ENCODE measurements at regions not wholly inside any gene's neighbourhood (a gene's known extent, or its start where the extent isn't known, plus 50 kb on each side); places are given as distances from the start of the nearest gene placed in this dataset.

- WGBS, 2 experiments (ENCODE audit: low coverage in 1 of 2, low lambda C conversion rate in 2 of 2, missing lambda C conversion rate in 2 of 2) = 47 to 65% methylated on average over 1 of the region's 1 CpG
- H3K36me3 ChIP-seq (ENCODE audit: low read depth) = no peaks in the 10 kb centered on the region
- no peak overlapping the region for H3K4me3 ChIP-seq
- H3K9ac ChIP-seq = no peak overlapping the region
- H3K27ac ChIP-seq = no peak overlapping the region
- DNase-seq = no peak
- no peak overlapping the region for H3K4me2 ChIP-seq (ENCODE audit: unreplicated experiment)
- H3K79me2 ChIP-seq (ENCODE audit: insufficient read depth) = no peaks in the 10 kb centered on the region
- no peaks in the 10 kb centered on the region for H3F3A ChIP-seq (ENCODE audit: insufficient read depth)
- H3K9me2 ChIP-seq (ENCODE audit: insufficient read depth) = no peaks in the 10 kb centered on the region
- in situ Hi-C loops (cut with MboI) = no loop called here
- no peaks in the 10 kb centered on the region for H4K20me1 ChIP-seq (ENCODE audit: insufficient read depth)
- no peaks in the 10 kb centered on the region for H3K27me3 ChIP-seq (replicated peaks; ENCODE audit: insufficient read depth)
- H3K4me1 ChIP-seq (ENCODE audit: insufficient read depth) = no peaks in the 10 kb centered on the region
- TF ChIP-seq EZH2 (IDR thresholded peaks at IDR 0.05; ENCODE audit: insufficient read depth, poor library complexity, severe bottlenecking) = no peak
- TF ChIP-seq EZH2phosphoT487 (IDR thresholded peaks at IDR 0.05; ENCODE audit: insufficient read depth, low read depth) = no peak
- no peak overlapping the region for H2AFZ ChIP-seq
- H3K9me3 ChIP-seq (ENCODE audit: low read depth) = no peaks in the 10 kb centered on the region
Measured at GRCh38 chr20:39523405-39523804, 561.3 kb downstream of the DHX35 start.

- in situ Hi-C loops (cut with MboI) = no loop called here
- H2AFZ ChIP-seq = no peak overlapping the region
- H3K4me2 ChIP-seq (ENCODE audit: unreplicated experiment) = no peak overlapping the region
- no peak overlapping the region for H3K27ac ChIP-seq
- H3K4me3 ChIP-seq = no peak overlapping the region
- no peaks in the 10 kb centered on the region for H3K79me2 ChIP-seq (ENCODE audit: insufficient read depth)
- DNase-seq = no peak
- H3K9me3 ChIP-seq (ENCODE audit: low read depth) = no peaks in the 10 kb centered on the region
- no peaks in the 10 kb centered on the region for H3K27me3 ChIP-seq (replicated peaks; ENCODE audit: insufficient read depth)
- TF ChIP-seq EZH2 (IDR thresholded peaks at IDR 0.05; ENCODE audit: insufficient read depth, poor library complexity, severe bottlenecking) = no peak
- TF ChIP-seq EZH2phosphoT487 (IDR thresholded peaks at IDR 0.05; ENCODE audit: insufficient read depth, low read depth) = no peak
- H3K9me2 ChIP-seq (ENCODE audit: insufficient read depth) = no peaks in the 10 kb centered on the region
- no peaks in the 10 kb centered on the region for H3F3A ChIP-seq (ENCODE audit: insufficient read depth)
- H3K9ac ChIP-seq = no peak overlapping the region
- no peaks in the 10 kb centered on the region for H4K20me1 ChIP-seq (ENCODE audit: insufficient read depth)
- no peaks in the 10 kb centered on the region for H3K4me1 ChIP-seq (ENCODE audit: insufficient read depth)
- WGBS, 2 experiments (ENCODE audit: low coverage in 1 of 2, low lambda C conversion rate in 2 of 2, missing lambda C conversion rate in 2 of 2) = 26 to 28% methylated on average over 5 of the region's 5 CpGs
- no peaks in the 10 kb centered on the region for H3K36me3 ChIP-seq (ENCODE audit: low read depth)
Measured at GRCh38 chr20:39518654-39519053, 556.5 kb downstream of the DHX35 start.

GRCh38 chr20:39516964-39517363, 554.8 kb downstream of the DHX35 start:
- Histone ChIP-seq H2AFZ (no peak overlapping the region), H3F3A (ENCODE audit: insufficient read depth) (no peaks in the 10 kb centered on the region), H3K9me2 (ENCODE audit: insufficient read depth) (no peaks in the 10 kb centered on the region), H3K27me3 (replicated peaks; ENCODE audit: insufficient read depth) (no peaks in the 10 kb centered on the region), H3K4me1 (ENCODE audit: insufficient read depth) (no peaks in the 10 kb centered on the region), H3K36me3 (ENCODE audit: low read depth) (no peaks in the 10 kb centered on the region), H3K79me2 (ENCODE audit: insufficient read depth) (no peaks in the 10 kb centered on the region), H3K4me3 (no peak overlapping the region), H4K20me1 (ENCODE audit: insufficient read depth) (no peaks in the 10 kb centered on the region), H3K27ac (no peak overlapping the region), H3K9me3 (ENCODE audit: low read depth) (no peaks in the 10 kb centered on the region), H3K9ac (no peak overlapping the region), H3K4me2 (ENCODE audit: unreplicated experiment) (no peak overlapping the region)
- in situ Hi-C loops (cut with MboI) = no loop called here
- 19 to 23% methylated on average over 2 of the region's 2 CpGs for WGBS, 2 experiments (ENCODE audit: low coverage in 1 of 2, low lambda C conversion rate in 2 of 2, missing lambda C conversion rate in 2 of 2)
- DNase-seq = no peak
- TF ChIP-seq EZH2 (IDR thresholded peaks at IDR 0.05; ENCODE audit: insufficient read depth, poor library complexity, severe bottlenecking) = no peak
- TF ChIP-seq EZH2phosphoT487 (IDR thresholded peaks at IDR 0.05; ENCODE audit: insufficient read depth, low read depth) = no peak

- no peak overlapping the region for H3K4me2 ChIP-seq (ENCODE audit: unreplicated experiment)
Measured at GRCh38 chr20:39504710-39505094, 542.6 kb downstream of the DHX35 start.

More at GRCh38 chr20:39504710-39505094, 542.6 kb downstream of the DHX35 start:
- 30 to 65% methylated on average over 1 of the region's 1 CpG for WGBS, 2 experiments (ENCODE audit: low coverage in 1 of 2, low lambda C conversion rate in 2 of 2, missing lambda C conversion rate in 2 of 2)
- in situ Hi-C loops (cut with MboI) = no loop called here
- Histone ChIP-seq H3K4me3 (no peak overlapping the region), H3K9me3 (ENCODE audit: low read depth) (peaks cover 6% of the 10 kb centered on the region), H3K79me2 (ENCODE audit: insufficient read depth) (no peaks in the 10 kb centered on the region), H2AFZ (no peak overlapping the region), H3K36me3 (ENCODE audit: low read depth) (no peaks in the 10 kb centered on the region), H3K9me2 (ENCODE audit: insufficient read depth) (no peaks in the 10 kb centered on the region), H3K9ac (no peak overlapping the region), H3F3A (ENCODE audit: insufficient read depth) (no peaks in the 10 kb centered on the region), H3K27ac (no peak overlapping the region), H3K27me3 (replicated peaks; ENCODE audit: insufficient read depth) (no peaks in the 10 kb centered on the region), H3K4me1 (ENCODE audit: insufficient read depth) (no peaks in the 10 kb centered on the region), H4K20me1 (ENCODE audit: insufficient read depth) (no peaks in the 10 kb centered on the region)
- TF ChIP-seq EZH2phosphoT487 (IDR thresholded peaks at IDR 0.05; ENCODE audit: insufficient read depth, low read depth) (no peak), EZH2 (IDR thresholded peaks at IDR 0.05; ENCODE audit: insufficient read depth, poor library complexity, severe bottlenecking) (no peak)
- no peak for DNase-seq
